ENCODE measurements at regions not wholly inside any gene's neighbourhood (a gene's known extent, or its start where the extent isn't known, plus 50 kb on each side); places are given as distances from the start of the nearest gene placed in this dataset.
"Not testable (repeated sequence)": the region's sequence is repeated elsewhere in the genome, so short reads cannot be mapped to it uniquely, and the experiment has no call there.

- no peaks in the 10 kb centered on the region for H3K27me3 ChIP-seq (ENCODE audit: control insufficient read depth, insufficient read depth, low read length)
- DNase-seq (ENCODE audit: low read depth), result no peak
- TF ChIP-seq CTCF (IDR thresholded peaks at IDR 0.05; ENCODE audit: insufficient read depth, low read length, poor library complexity, severe bottlenecking), result no peak
- H3K4me3 ChIP-seq (ENCODE audit: low read depth, low read length), result no peak overlapping the region
- no peaks in the 10 kb centered on the region for H3K36me3 ChIP-seq (ENCODE audit: control insufficient read depth, insufficient read depth, low read length)
Observed at GRCh38 chrX:2561456-2561855, 60.7 kb upstream of the DHRSX start.

- Histone ChIP-seq H3K4me3 (ENCODE audit: low read depth, low read length) (no peak overlapping the region), H3K27me3 (ENCODE audit: control insufficient read depth, insufficient read depth, low read length) (no peaks in the 10 kb centered on the region), H3K36me3 (ENCODE audit: control insufficient read depth, insufficient read depth, low read length) (no peaks in the 10 kb centered on the region)
- no peak for TF ChIP-seq CTCF (IDR thresholded peaks at IDR 0.05; ENCODE audit: insufficient read depth, low read length, poor library complexity, severe bottlenecking)
- no peak for DNase-seq (ENCODE audit: low read depth)
Observed at GRCh38 chrX:2559124-2559523, 58.3 kb upstream of the DHRSX start.

- no peak for TF ChIP-seq CTCF (IDR thresholded peaks at IDR 0.05; ENCODE audit: insufficient read depth, low read length, poor library complexity, severe bottlenecking)
- Histone ChIP-seq H3K36me3 (ENCODE audit: control insufficient read depth, insufficient read depth, low read length) (no peaks in the 10 kb centered on the region), H3K27me3 (ENCODE audit: control insufficient read depth, insufficient read depth, low read length) (peaks cover 1% of the 10 kb centered on the region), H3K4me3 (ENCODE audit: low read depth, low read length) (no peak overlapping the region)
- no peak for DNase-seq (ENCODE audit: low read depth)
Observed at GRCh38 chrX:2554891-2555290, 54.1 kb upstream of the DHRSX start.

- H3K36me3 ChIP-seq (ENCODE audit: control insufficient read depth, insufficient read depth, low read length), result not testable (repeated sequence)
Observed at GRCh38 chrX:2554066-2554465, 53.3 kb upstream of the DHRSX start.

GRCh38 chrX:2552621-2553201 lies 51.9 kb upstream of the DHRSX start:
- Histone ChIP-seq H3K36me3 (ENCODE audit: control insufficient read depth, insufficient read depth, low read length) (no peaks in the 10 kb centered on the region), H3K4me3 (ENCODE audit: low read depth, low read length) (no peak overlapping the region), H3K27me3 (ENCODE audit: control insufficient read depth, insufficient read depth, low read length) (peaks cover 2% of the 10 kb centered on the region)
- DNase-seq (ENCODE audit: low read depth), result peak; percentile 25
- no peak for TF ChIP-seq CTCF (IDR thresholded peaks at IDR 0.05; ENCODE audit: insufficient read depth, low read length, poor library complexity, severe bottlenecking)

More at GRCh38 chrX:2554066-2554465, 53.3 kb upstream of the DHRSX start:
- not testable (repeated sequence) for H3K4me3 ChIP-seq (ENCODE audit: low read depth, low read length); H3K27me3 ChIP-seq (ENCODE audit: control insufficient read depth, insufficient read depth, low read length); DNase-seq (ENCODE audit: low read depth)

GRCh38 chrX:2550328-2551020 lies 49.7 kb upstream of the DHRSX start:
- no peak overlapping the region for H3K4me3 ChIP-seq (ENCODE audit: low read depth, low read length)
- peaks cover 2% of the 10 kb centered on the region for H3K27me3 ChIP-seq (ENCODE audit: control insufficient read depth, insufficient read depth, low read length)
- no peak for TF ChIP-seq CTCF (IDR thresholded peaks at IDR 0.05; ENCODE audit: insufficient read depth, low read length, poor library complexity, severe bottlenecking)
- H3K36me3 ChIP-seq (ENCODE audit: control insufficient read depth, insufficient read depth, low read length), result no peaks in the 10 kb centered on the region
- DNase-seq (ENCODE audit: low read depth), result no peak

All from kidney epithelial cell (primary cell).